ENCODE measurements at regions not wholly inside any gene's neighbourhood (a gene's known extent, or its start where the extent isn't known, plus 50 kb on each side); places are given as distances from the start of the nearest gene placed in this dataset.

- ATAC-seq (no peak), DNase-seq (no peak)
- Mint-ChIP-seq H3K27me3 (ENCODE audit: low read depth) (no peaks in the 10 kb centered on the region), H3K4me3 (no peak overlapping the region), H3K36me3 (ENCODE audit: insufficient read depth) (no peaks in the 10 kb centered on the region), H3K9me3 (no peaks in the 10 kb centered on the region), H3K4me1 (ENCODE audit: low read depth) (no peaks in the 10 kb centered on the region)
Observed at GRCh38 chr2:58957188-58957840, 716.2 kb upstream of the FANCL start.

DNA sequence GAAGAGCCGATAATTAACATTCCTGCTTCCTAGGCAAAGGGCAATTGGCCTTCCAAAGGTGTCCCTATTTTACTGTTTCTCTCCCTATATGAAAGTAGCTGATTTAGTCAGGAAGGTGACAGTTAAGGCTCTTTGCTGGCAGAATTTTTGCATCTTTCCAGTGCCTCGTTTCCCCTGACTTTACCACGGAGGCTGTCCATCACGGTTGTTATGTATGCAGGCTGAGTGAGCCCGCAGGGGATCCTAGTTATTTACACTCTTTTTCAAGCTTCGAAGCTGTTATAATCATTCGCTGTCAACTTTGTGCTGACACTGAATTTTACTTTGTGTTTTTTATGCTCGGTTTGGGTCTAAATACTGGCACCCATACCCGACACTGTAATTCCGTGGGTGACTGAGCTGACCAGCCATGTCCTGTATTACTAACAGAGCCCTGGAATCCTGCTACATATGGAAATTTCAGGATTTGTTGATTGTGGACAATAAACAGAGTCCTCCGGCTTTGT, 713.8 kb upstream of the FANCL start:
- DNase-seq (no peak), ATAC-seq (no peak)
- Mint-ChIP-seq H3K27me3 (ENCODE audit: low read depth) (no peaks in the 10 kb centered on the region), H3K36me3 (ENCODE audit: insufficient read depth) (no peaks in the 10 kb centered on the region), H3K9me3 (no peaks in the 10 kb centered on the region), H3K4me3 (no peak overlapping the region), H3K4me1 (ENCODE audit: low read depth) (no peaks in the 10 kb centered on the region)

DNA sequence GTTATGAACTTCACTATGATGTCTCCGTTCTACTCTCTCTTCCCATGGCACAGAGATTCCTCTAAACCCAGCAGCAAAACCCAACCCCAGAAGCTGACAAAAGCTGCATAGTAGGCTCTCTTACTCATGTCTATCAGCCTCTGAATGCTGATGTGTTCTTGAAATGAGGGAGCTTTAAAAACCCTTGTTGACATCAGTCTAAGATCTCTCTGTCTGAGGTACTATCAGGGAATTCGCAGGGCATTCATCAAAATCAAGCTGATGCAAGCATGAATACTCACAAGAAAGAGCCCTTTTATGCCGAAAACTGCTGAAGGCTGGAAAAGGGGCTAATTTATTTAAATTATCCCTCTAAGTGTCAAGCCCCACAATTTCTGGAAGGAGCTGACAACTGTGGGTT, 710.6 kb upstream of the FANCL start:
- Mint-ChIP-seq H3K4me1 (ENCODE audit: low read depth) (no peaks in the 10 kb centered on the region), H3K36me3 (ENCODE audit: insufficient read depth) (no peaks in the 10 kb centered on the region), H3K9me3 (no peaks in the 10 kb centered on the region), H3K4me3 (no peak overlapping the region), H3K27me3 (ENCODE audit: low read depth) (no peaks in the 10 kb centered on the region)
- DNase-seq = no peak
- no peak for ATAC-seq

GRCh38 chr2:58950795-58951462, 709.8 kb upstream of the FANCL start:
- Mint-ChIP-seq H3K27me3 (ENCODE audit: low read depth) (no peaks in the 10 kb centered on the region), H3K4me1 (ENCODE audit: low read depth) (no peaks in the 10 kb centered on the region), H3K4me3 (no peak overlapping the region), H3K9me3 (no peaks in the 10 kb centered on the region), H3K36me3 (ENCODE audit: insufficient read depth) (no peaks in the 10 kb centered on the region)
- ATAC-seq = no peak
- no peak for DNase-seq

GRCh38 chr2:58939388-58939787, 698.3 kb upstream of the FANCL start:
- no peak for ATAC-seq
- no peaks in the 10 kb centered on the region for H3K9me3 Mint-ChIP-seq

GRCh38 chr2:58938988-58939387, 697.9 kb upstream of the FANCL start:
- Mint-ChIP-seq H3K9me3 (no peaks in the 10 kb centered on the region), H3K4me3 (no peak overlapping the region), H3K36me3 (ENCODE audit: insufficient read depth) (no peaks in the 10 kb centered on the region), H3K4me1 (ENCODE audit: low read depth) (no peaks in the 10 kb centered on the region), H3K27me3 (ENCODE audit: low read depth) (no peaks in the 10 kb centered on the region)
- ATAC-seq (no peak), DNase-seq (no peak)

More at GRCh38 chr2:58939388-58939787, 698.3 kb upstream of the FANCL start:
- Mint-ChIP-seq H3K36me3 (ENCODE audit: insufficient read depth) (no peaks in the 10 kb centered on the region), H3K27me3 (ENCODE audit: low read depth) (no peaks in the 10 kb centered on the region), H3K4me1 (ENCODE audit: low read depth) (no peaks in the 10 kb centered on the region), H3K4me3 (no peak overlapping the region)
- DNase-seq = no peak

DNA sequence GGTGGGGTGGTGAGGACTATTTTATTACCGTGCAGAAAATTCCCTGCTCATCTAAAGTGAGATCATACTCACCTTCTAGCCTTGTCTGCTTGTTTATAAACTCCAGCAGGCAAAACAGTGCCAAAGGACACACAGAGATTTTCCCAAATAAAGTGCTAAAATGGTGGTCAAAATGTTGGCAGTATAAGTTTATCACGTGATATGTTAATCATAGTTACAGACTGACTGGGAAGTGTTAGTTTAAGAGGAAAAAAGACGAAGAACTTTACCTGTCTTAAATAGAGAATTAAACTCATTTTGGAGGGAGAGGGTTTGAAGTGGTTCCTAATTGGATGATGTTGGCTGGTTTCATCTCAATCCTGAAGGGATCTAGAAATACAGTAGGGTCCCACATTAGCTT, 691.7 kb upstream of the FANCL start:
- no peak overlapping the region for H3K4me3 Mint-ChIP-seq
- H3K4me1 Mint-ChIP-seq (ENCODE audit: low read depth) = no peaks in the 10 kb centered on the region
- no peaks in the 10 kb centered on the region for H3K9me3 Mint-ChIP-seq
- H3K27me3 Mint-ChIP-seq (ENCODE audit: low read depth) = no peaks in the 10 kb centered on the region
- no peaks in the 10 kb centered on the region for H3K36me3 Mint-ChIP-seq (ENCODE audit: insufficient read depth)
- DNase-seq (no peak), ATAC-seq (no peak)

- H3K27me3 Mint-ChIP-seq (ENCODE audit: low read depth) = no peaks in the 10 kb centered on the region
- ATAC-seq (no peak), DNase-seq (no peak)
- no peaks in the 10 kb centered on the region for H3K4me1 Mint-ChIP-seq (ENCODE audit: low read depth)
- H3K9me3 Mint-ChIP-seq = no peaks in the 10 kb centered on the region
- no peak overlapping the region for H3K4me3 Mint-ChIP-seq
- no peaks in the 10 kb centered on the region for H3K36me3 Mint-ChIP-seq (ENCODE audit: insufficient read depth)
Observed at GRCh38 chr2:58930537-58930936, 689.4 kb upstream of the FANCL start.

- Mint-ChIP-seq H3K4me3 (no peak overlapping the region), H3K9me3 (no peaks in the 10 kb centered on the region), H3K27me3 (ENCODE audit: low read depth) (no peaks in the 10 kb centered on the region), H3K4me1 (ENCODE audit: low read depth) (no peaks in the 10 kb centered on the region), H3K36me3 (ENCODE audit: insufficient read depth) (no peaks in the 10 kb centered on the region)
- ATAC-seq (no peak), DNase-seq (no peak)
Observed at GRCh38 chr2:58928973-58929372, 687.8 kb upstream of the FANCL start.

DNA sequence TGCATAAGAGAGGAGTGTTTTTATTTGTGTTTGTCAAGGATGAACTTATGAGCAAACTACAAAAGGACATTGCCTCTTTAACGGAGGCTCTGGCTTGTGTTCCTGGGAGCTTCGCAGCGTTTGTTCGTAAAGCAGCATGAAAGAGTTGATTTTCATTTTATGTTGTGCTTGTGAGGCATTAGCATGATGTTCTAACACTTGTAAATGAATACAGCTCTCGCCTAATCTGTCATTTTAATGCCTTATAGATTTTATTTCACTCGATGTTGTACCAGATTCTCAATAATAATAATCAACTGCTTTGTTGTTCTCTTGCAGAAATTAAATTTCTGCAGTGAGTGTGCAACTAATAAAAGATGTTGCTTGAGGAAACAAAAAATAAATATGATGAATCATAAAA, 687.3 kb upstream of the FANCL start:
- no peaks in the 10 kb centered on the region for H3K9me3 Mint-ChIP-seq
- H3K4me1 Mint-ChIP-seq (ENCODE audit: low read depth) = no peaks in the 10 kb centered on the region
- H3K36me3 Mint-ChIP-seq (ENCODE audit: insufficient read depth) = no peaks in the 10 kb centered on the region
- DNase-seq (no peak), ATAC-seq (no peak)
- no peak overlapping the region for H3K4me3 Mint-ChIP-seq
- no peaks in the 10 kb centered on the region for H3K27me3 Mint-ChIP-seq (ENCODE audit: low read depth)

GRCh38 chr2:58926112-58926511, 685.0 kb upstream of the FANCL start:
- no peak for ATAC-seq
- no peaks in the 10 kb centered on the region for H3K27me3 Mint-ChIP-seq (ENCODE audit: low read depth)
- H3K36me3 Mint-ChIP-seq (ENCODE audit: insufficient read depth) = no peaks in the 10 kb centered on the region
- DNase-seq = no peak
- H3K4me1 Mint-ChIP-seq (ENCODE audit: low read depth) = no peaks in the 10 kb centered on the region
- no peaks in the 10 kb centered on the region for H3K9me3 Mint-ChIP-seq
- H3K4me3 Mint-ChIP-seq = no peak overlapping the region

GRCh38 chr2:58925676-58926081, 684.6 kb upstream of the FANCL start:
- no peaks in the 10 kb centered on the region for H3K36me3 Mint-ChIP-seq (ENCODE audit: insufficient read depth)
- DNase-seq = no peak
- no peak overlapping the region for H3K4me3 Mint-ChIP-seq
- no peak for ATAC-seq
- H3K27me3 Mint-ChIP-seq (ENCODE audit: low read depth) = no peaks in the 10 kb centered on the region
- H3K4me1 Mint-ChIP-seq (ENCODE audit: low read depth) = no peaks in the 10 kb centered on the region
- no peaks in the 10 kb centered on the region for H3K9me3 Mint-ChIP-seq

GRCh38 chr2:58923869-58924268, 682.7 kb upstream of the FANCL start:
- no peak for ATAC-seq
- Mint-ChIP-seq H3K4me3 (no peak overlapping the region), H3K4me1 (ENCODE audit: low read depth) (no peaks in the 10 kb centered on the region), H3K27me3 (ENCODE audit: low read depth) (no peaks in the 10 kb centered on the region), H3K36me3 (ENCODE audit: insufficient read depth) (no peaks in the 10 kb centered on the region), H3K9me3 (no peaks in the 10 kb centered on the region)
- no peak for DNase-seq

GRCh38 chr2:58922245-58922644, 681.1 kb upstream of the FANCL start:
- H3K4me1 Mint-ChIP-seq (ENCODE audit: low read depth) = no peaks in the 10 kb centered on the region
- H3K9me3 Mint-ChIP-seq = no peaks in the 10 kb centered on the region
- H3K27me3 Mint-ChIP-seq (ENCODE audit: low read depth) = no peaks in the 10 kb centered on the region
- DNase-seq = no peak
- H3K36me3 Mint-ChIP-seq (ENCODE audit: insufficient read depth) = no peaks in the 10 kb centered on the region
- no peak overlapping the region for H3K4me3 Mint-ChIP-seq
- ATAC-seq = no peak

DNA sequence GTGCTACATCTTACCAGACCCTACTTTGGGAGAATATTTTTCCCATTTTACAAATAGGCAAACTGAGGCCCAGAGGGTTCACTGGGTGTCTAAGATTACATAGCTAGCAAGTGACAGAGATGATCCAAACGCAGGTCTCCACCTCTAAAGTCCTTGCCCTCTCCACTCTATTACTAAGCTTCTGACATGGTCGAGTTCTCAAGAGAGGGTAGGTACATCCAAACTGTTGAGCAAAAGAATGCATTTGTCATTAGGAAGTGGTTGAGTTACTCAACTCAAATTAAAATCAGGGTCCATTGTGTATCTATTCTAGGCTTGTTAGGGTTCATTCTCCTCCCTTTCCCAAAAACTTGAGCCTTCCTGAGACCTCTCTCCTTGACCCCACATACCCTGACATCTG, 680.6 kb upstream of the FANCL start:
- ATAC-seq (no peak), DNase-seq (no peak)
- Mint-ChIP-seq H3K9me3 (no peaks in the 10 kb centered on the region), H3K27me3 (ENCODE audit: low read depth) (no peaks in the 10 kb centered on the region), H3K4me1 (ENCODE audit: low read depth) (no peaks in the 10 kb centered on the region), H3K36me3 (ENCODE audit: insufficient read depth) (no peaks in the 10 kb centered on the region), H3K4me3 (no peak overlapping the region)

Measured in activated T-cell treated with anti-CD3 and anti-CD28 coated beads, Interleukin-2, amount 50 U/mL, for 4 hours (primary cell).